Smooth muscle cell (in vitro differentiated cells): ENCODE measurements at regions not wholly inside any gene's neighbourhood (a gene's known extent, or its start where the extent isn't known, plus 50 kb on each side); places are given as distances from the start of the nearest gene placed in this dataset.

Experiments used
- DNase-seq: peaks from one replicate; lab custom pipeline; 2025; ENCODE audit not compliant: unreplicated experiment; lab: John Stamatoyannopoulos, UW
- H2AFZ ChIP-seq: fragments of 200-600 bp; sonication (generic); 2 replicates; pipeline ENCODE4 v1.6.0; 2016; ENCODE audit warnings: antibody characterized with exemption, low read depth, mild to moderate bottlenecking
- H3F3A ChIP-seq: fragments of 200-600 bp; sonication (generic); 2 replicates; pipeline ENCODE4 v1.6.0; 2017; ENCODE audit warnings: antibody characterized with exemption, low read depth
- H3K27ac ChIP-seq: fragments of 200-600 bp; sonication (generic); 2 replicates; pipeline ENCODE4 v1.5.1; 2016; ENCODE audit warnings: low read depth, mild to moderate bottlenecking
- H3K27me3 ChIP-seq: fragments of 200-600 bp; sonication (generic); 2 replicates; pipeline ENCODE4 v1.6.1; 2016; ENCODE audit warnings: low read depth, mild to moderate bottlenecking
- H3K36me3 ChIP-seq: fragments of 200-600 bp; sonication (generic); 2 replicates; pipeline ENCODE4 v1.5.1; 2016; ENCODE audit warnings: low read depth
- H3K4me1 ChIP-seq: fragments of 200-600 bp; sonication (generic); 2 replicates; pipeline ENCODE4 v1.5.1; 2016; ENCODE audit warnings: low read depth
- H3K4me2 ChIP-seq: fragments of 200-600 bp; sonication (generic); 2 replicates; pipeline ENCODE4 v1.6.0; 2016; ENCODE audit warnings: mild to moderate bottlenecking
- H3K4me3 ChIP-seq: fragments of 200-600 bp; sonication (generic); 2 replicates; pipeline ENCODE4 v1.5.1; 2016; ENCODE audit warnings: mild to moderate bottlenecking
- H3K79me2 ChIP-seq: fragments of 200-600 bp; sonication (generic); 2 replicates; pipeline ENCODE4 v1.6.0; 2016; ENCODE audit warnings: low read depth, mild to moderate bottlenecking
- H3K9ac ChIP-seq: fragments of 200-600 bp; sonication (generic); 2 replicates; pipeline ENCODE4 v1.6.0; 2016; ENCODE audit warnings: low read depth
- H3K9me3 ChIP-seq: fragments of 200-600 bp; sonication (generic); replicated peaks from 2 replicates; pipeline ENCODE4 v1.5.1; 2016; ENCODE audit warnings: low read depth
- H4K20me1 ChIP-seq: fragments of 200-600 bp; sonication (generic); 2 replicates; pipeline ENCODE4 v1.6.0; 2016; ENCODE audit warnings: low read depth
- WGBS: methylation state at CpG from one replicate; pipeline ENCODE4 v1.1.7; 2016; ENCODE audit warnings: low lambda C conversion rate; 5-methylcytosine and 5-hydroxymethylcytosine counted together
- TF ChIP-seq, protein P1 (sequence below): fragments of 200-600 bp; sonication (generic); IDR thresholded peaks from 2 replicates; pipeline ENCODE4 v1.5.1; 2017; ENCODE audit warnings: borderline replicate concordance, mild to moderate bottlenecking, antibody characterized with exemption; ENCODE audit not compliant: insufficient read depth, poor library complexity, severe bottlenecking

DNA sequence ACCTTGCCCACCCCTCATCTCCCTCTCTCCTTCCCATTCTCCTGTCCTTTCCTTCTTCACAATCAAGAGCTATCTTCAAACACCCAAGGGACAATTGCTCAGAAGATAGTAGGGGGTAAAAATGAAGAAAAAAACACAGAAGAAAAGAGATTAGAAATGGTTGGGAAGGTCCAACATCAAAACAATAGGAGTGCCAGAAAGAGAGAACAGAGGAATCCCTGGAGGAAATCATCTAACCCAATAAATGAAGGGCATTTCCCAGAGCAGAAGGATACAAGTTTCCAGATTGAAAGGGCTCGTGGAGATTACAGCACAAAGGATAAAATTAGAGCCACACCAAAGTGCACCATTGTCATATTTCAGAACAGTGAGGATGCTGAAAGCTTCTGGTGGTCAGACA is 145.6 kb downstream of the OAT start:
- no peak for DNase-seq
- no peak overlapping the region for H2AFZ ChIP-seq
- no peak overlapping the region for H3K9ac ChIP-seq
- H3K27me3 ChIP-seq, result no peaks in the 10 kb centered on the region
- no peaks in the 10 kb centered on the region for H3F3A ChIP-seq
- no peak overlapping the region for H3K4me3 ChIP-seq
- H4K20me1 ChIP-seq, result no peaks in the 10 kb centered on the region
- no peak overlapping the region for H3K4me2 ChIP-seq
- 50% methylated on average over 1 of the region's 1 CpG for WGBS
- no peak overlapping the region for H3K27ac ChIP-seq
- H3K36me3 ChIP-seq, result no peaks in the 10 kb centered on the region
- no peaks in the 10 kb centered on the region for H3K4me1 ChIP-seq
- TF ChIP-seq, protein P1, sequence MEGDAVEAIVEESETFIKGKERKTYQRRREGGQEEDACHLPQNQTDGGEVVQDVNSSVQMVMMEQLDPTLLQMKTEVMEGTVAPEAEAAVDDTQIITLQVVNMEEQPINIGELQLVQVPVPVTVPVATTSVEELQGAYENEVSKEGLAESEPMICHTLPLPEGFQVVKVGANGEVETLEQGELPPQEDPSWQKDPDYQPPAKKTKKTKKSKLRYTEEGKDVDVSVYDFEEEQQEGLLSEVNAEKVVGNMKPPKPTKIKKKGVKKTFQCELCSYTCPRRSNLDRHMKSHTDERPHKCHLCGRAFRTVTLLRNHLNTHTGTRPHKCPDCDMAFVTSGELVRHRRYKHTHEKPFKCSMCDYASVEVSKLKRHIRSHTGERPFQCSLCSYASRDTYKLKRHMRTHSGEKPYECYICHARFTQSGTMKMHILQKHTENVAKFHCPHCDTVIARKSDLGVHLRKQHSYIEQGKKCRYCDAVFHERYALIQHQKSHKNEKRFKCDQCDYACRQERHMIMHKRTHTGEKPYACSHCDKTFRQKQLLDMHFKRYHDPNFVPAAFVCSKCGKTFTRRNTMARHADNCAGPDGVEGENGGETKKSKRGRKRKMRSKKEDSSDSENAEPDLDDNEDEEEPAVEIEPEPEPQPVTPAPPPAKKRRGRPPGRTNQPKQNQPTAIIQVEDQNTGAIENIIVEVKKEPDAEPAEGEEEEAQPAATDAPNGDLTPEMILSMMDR, result no peak
- no peaks in the 10 kb centered on the region for H3K79me2 ChIP-seq
- peaks cover 6% of the 10 kb centered on the region for H3K9me3 ChIP-seq

DNA sequence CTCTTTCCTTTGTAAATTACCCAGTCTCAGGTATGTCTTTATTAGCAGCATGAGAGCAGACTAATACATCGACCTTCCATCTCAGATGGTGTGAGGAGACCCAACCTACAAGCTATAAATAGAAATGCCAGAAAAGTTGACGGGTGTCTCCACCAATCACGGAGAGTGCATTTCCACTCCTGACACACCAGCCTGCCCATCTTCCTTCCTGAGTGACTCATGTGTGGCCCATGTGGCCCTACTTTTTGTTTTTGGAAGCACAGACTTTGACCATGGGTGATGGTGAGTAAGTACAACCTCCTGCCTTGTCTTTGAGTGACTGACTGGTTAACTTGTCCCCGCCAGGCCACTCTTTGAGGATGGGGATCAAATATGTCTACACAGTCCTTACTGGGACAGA is 147.0 kb downstream of the OAT start:
- Histone ChIP-seq H3K27ac (no peak overlapping the region), H3K9me3 (peaks cover 6% of the 10 kb centered on the region), H3K4me1 (no peaks in the 10 kb centered on the region), H3K79me2 (no peaks in the 10 kb centered on the region), H2AFZ (no peak overlapping the region), H4K20me1 (no peaks in the 10 kb centered on the region), H3F3A (no peaks in the 10 kb centered on the region), H3K4me2 (no peak overlapping the region), H3K27me3 (no peaks in the 10 kb centered on the region), H3K9ac (no peak overlapping the region), H3K4me3 (no peak overlapping the region), H3K36me3 (no peaks in the 10 kb centered on the region)
- 93% methylated on average over 4 of the region's 4 CpGs for WGBS
- DNase-seq, result no peak
- TF ChIP-seq, protein P1, result no peak

DNA sequence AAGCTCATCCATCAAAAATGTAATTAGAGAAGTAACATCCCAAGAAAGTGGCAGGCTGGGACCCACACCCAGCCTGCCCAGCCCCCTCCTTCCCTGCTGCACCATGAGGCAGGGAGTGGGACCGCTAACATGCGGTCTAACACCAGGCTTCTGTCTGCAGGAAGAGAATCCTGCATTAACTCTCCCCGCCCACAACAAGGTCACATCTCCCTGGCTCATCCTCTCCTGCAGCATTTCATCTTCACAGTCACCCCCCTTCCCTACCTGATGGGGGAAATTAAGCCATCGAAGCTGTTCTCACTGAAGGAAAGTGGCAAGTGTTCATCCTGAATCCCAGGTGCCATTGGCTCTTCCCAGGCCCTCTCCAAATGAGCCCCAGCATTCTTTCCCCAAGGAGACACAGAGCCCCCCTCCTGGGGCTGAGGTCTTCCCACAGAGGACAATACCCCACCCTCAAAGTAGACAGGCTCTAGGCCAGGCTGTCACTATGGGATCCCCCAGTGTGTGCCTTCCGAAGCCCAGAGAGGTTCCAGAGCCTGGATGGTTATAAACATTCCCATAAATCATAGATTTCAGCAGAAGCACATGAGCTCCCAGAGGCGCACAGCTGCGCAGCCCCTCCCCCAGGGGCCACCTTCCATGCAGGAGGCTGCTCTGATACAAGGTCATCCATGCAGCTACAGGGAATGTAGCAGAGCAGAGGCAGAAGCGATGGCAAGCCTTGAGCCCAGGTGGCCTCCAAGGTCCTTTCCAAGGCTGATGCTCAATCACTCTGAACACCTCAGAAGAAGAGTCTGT is 148.0 kb downstream of the OAT start:
- Histone ChIP-seq H3K4me3 (no peak overlapping the region), H3K4me2 (no peak overlapping the region), H3K9ac (no peak overlapping the region), H3K9me3 (peaks cover 6% of the 10 kb centered on the region), H3F3A (no peaks in the 10 kb centered on the region), H3K27me3 (no peaks in the 10 kb centered on the region), H3K27ac (no peak overlapping the region), H3K36me3 (no peaks in the 10 kb centered on the region), H2AFZ (no peak overlapping the region), H4K20me1 (no peaks in the 10 kb centered on the region), H3K4me1 (no peaks in the 10 kb centered on the region), H3K79me2 (no peaks in the 10 kb centered on the region)
- no peak for DNase-seq
- TF ChIP-seq, protein P1, result no peak
- 83% methylated on average over 8 of the region's 8 CpGs for WGBS

DNA sequence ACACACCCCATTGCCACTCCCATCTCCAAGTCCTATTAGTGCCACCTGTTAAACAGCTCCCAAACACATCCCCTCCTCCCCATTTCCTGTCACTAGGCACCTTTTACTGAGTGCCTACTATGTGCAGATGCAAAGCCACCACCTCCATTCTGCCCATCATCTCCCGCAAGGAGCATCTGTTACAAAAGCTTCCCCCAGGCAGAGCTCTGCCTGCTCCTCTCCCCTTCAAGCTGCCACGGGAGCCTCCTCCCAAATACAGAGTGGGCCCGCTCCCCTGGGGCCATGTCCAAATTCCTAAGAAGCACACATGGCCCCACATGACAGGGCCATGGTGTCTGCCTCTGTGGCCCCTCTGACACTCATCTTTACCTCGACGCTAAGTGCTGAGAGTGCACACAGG is 149.7 kb downstream of the OAT start:
- H3K9ac ChIP-seq, result no peak overlapping the region
- no peak for DNase-seq
- H4K20me1 ChIP-seq, result no peaks in the 10 kb centered on the region
- H3K4me3 ChIP-seq, result no peak overlapping the region
- WGBS, result 96% methylated on average over 5 of the region's 5 CpGs
- peaks cover 6% of the 10 kb centered on the region for H3K9me3 ChIP-seq
- no peak overlapping the region for H3K4me2 ChIP-seq
- H3K27ac ChIP-seq, result no peak overlapping the region
- H3K79me2 ChIP-seq, result no peaks in the 10 kb centered on the region
- no peaks in the 10 kb centered on the region for H3K27me3 ChIP-seq
- no peak overlapping the region for H2AFZ ChIP-seq
- no peaks in the 10 kb centered on the region for H3K36me3 ChIP-seq
- no peaks in the 10 kb centered on the region for H3K4me1 ChIP-seq
- H3F3A ChIP-seq, result no peaks in the 10 kb centered on the region
- TF ChIP-seq, protein P1, result no peak
